Ishikawa (cell line): ENCODE measurements at regions not wholly inside any gene's neighbourhood (a gene's known extent, or its start where the extent isn't known, plus 50 kb on each side); places are given as distances from the start of the nearest gene placed in this dataset.

ENCODE experiments used
- CEBPB ChIP-seq: IDR thresholded peaks from 2 replicates; pipeline ENCODE4 v1.6.1; 2012
- CREB1 ChIP-seq: IDR thresholded peaks from 2 replicates; pipeline ENCODE4 v1.6.1; 2012; ENCODE audit warnings: low read depth
- EGR1 ChIP-seq: IDR thresholded peaks from 2 replicates; pipeline ENCODE4 v1.6.1; 2012
- EP300 ChIP-seq: IDR thresholded peaks from 2 replicates; pipeline ENCODE4 v1.6.1; 2012; ENCODE audit warnings: borderline replicate concordance
- FOXM1 ChIP-seq: IDR thresholded peaks from 2 replicates; pipeline ENCODE4 v1.6.1; 2012; ENCODE audit warnings: low read depth, borderline replicate concordance
- NFIC ChIP-seq: IDR thresholded peaks from 2 replicates; pipeline ENCODE4 v1.6.1; 2012
- RAD21 ChIP-seq: IDR thresholded peaks from 2 replicates; pipeline ENCODE4 v1.6.1; 2012; ENCODE audit warnings: low read depth
- TAF1 ChIP-seq: IDR thresholded peaks from 2 replicates; pipeline ENCODE4 v1.6.1; 2012; ENCODE audit warnings: low read depth, mild to moderate bottlenecking
- TCF12 ChIP-seq: IDR thresholded peaks from 2 replicates; pipeline ENCODE4 v1.6.1; 2012; ENCODE audit warnings: low read depth
- TEAD4 ChIP-seq: IDR thresholded peaks from 2 replicates; pipeline ENCODE4 v1.6.1; 2012
- YY1 ChIP-seq: IDR thresholded peaks from 2 replicates; pipeline ENCODE4 v1.6.1; 2012; ENCODE audit warnings: low read depth
- ZBTB7A ChIP-seq: IDR thresholded peaks from 2 replicates; pipeline ENCODE4 v1.6.1; 2012; ENCODE audit warnings: low read depth
- TF ChIP-seq, protein P1 (sequence below): IDR thresholded peaks from 2 replicates; pipeline ENCODE4 v1.6.1; 2012; ENCODE audit warnings: low read depth, mild to moderate bottlenecking
- TF ChIP-seq, protein P2 (sequence below): IDR thresholded peaks from 2 replicates; pipeline ENCODE4 v1.6.1; 2012
- TF ChIP-seq, protein P3 (sequence below): IDR thresholded peaks from 2 replicates; pipeline ENCODE4 v1.6.1; 2012

DNA sequence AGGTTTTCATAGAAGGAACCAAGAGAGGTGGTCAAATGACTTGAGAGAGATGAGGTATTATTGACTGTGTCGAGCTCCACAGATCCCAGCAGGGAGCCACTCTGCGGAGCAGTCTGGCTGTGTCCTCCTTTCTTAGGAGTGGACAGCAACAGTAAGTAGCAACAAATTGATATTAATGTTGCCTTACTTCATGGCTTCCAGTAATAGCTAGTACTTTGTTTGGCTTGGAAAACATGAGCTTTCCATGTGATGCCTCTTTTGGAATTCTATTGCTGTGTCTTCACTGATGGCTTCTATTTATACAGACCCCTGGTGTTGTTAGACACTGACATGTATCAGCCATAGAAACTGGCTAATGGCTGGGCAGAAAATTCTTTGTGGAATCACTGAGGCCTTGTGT is 531.2 kb upstream of the CCDC196 start:
- TF ChIP-seq YY1 (no peak), EGR1 (no peak), FOXM1 (no peak), CREB1 (no peak), TAF1 (no peak), NFIC (no peak), ZBTB7A (no peak), TCF12 (no peak), EP300 (no peak), TEAD4 (no peak), RAD21 (no peak), CEBPB (no peak)
- TF ChIP-seq, protein P1, sequence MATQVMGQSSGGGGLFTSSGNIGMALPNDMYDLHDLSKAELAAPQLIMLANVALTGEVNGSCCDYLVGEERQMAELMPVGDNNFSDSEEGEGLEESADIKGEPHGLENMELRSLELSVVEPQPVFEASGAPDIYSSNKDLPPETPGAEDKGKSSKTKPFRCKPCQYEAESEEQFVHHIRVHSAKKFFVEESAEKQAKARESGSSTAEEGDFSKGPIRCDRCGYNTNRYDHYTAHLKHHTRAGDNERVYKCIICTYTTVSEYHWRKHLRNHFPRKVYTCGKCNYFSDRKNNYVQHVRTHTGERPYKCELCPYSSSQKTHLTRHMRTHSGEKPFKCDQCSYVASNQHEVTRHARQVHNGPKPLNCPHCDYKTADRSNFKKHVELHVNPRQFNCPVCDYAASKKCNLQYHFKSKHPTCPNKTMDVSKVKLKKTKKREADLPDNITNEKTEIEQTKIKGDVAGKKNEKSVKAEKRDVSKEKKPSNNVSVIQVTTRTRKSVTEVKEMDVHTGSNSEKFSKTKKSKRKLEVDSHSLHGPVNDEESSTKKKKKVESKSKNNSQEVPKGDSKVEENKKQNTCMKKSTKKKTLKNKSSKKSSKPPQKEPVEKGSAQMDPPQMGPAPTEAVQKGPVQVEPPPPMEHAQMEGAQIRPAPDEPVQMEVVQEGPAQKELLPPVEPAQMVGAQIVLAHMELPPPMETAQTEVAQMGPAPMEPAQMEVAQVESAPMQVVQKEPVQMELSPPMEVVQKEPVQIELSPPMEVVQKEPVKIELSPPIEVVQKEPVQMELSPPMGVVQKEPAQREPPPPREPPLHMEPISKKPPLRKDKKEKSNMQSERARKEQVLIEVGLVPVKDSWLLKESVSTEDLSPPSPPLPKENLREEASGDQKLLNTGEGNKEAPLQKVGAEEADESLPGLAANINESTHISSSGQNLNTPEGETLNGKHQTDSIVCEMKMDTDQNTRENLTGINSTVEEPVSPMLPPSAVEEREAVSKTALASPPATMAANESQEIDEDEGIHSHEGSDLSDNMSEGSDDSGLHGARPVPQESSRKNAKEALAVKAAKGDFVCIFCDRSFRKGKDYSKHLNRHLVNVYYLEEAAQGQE: no peak
- TF ChIP-seq, protein P2, sequence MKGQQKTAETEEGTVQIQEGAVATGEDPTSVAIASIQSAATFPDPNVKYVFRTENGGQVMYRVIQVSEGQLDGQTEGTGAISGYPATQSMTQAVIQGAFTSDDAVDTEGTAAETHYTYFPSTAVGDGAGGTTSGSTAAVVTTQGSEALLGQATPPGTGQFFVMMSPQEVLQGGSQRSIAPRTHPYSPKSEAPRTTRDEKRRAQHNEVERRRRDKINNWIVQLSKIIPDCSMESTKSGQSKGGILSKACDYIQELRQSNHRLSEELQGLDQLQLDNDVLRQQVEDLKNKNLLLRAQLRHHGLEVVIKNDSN: no peak
- TF ChIP-seq, protein P3, sequence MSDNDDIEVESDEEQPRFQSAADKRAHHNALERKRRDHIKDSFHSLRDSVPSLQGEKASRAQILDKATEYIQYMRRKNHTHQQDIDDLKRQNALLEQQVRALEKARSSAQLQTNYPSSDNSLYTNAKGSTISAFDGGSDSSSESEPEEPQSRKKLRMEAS: no peak

DNA sequence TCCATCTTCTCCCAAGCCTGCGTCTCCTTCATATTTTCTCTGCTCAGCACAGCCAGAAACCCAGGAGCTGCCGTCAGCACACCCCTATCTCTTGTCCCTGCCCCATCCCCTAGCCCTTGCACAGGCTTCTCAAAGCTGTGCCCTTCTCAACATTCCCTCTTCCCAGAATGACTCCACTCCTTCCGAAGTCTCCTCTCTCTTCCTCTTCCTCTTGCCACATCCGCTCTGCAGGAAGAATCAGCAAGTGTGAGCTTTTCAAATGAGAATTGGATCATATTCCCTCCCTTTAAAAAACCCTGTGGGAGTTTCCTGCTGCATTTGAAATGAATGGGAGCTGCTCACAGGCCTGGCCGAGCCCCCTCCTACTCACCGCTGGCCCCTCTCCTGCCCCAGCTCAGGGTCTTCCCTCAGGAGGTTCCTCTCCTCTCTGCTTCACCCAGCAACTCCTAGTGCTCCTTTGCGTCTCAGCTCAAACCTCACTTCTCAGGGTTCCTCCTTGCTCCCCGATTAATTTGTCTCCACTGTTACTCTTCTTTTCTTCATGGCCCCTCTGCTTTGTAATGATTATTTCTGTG is 528.5 kb upstream of the CCDC196 start:
- TF ChIP-seq TAF1 (no peak), CEBPB (no peak), ZBTB7A (no peak), EP300 (no peak), FOXM1 (no peak), NFIC (no peak), CREB1 (no peak), TCF12 (no peak)
- TF ChIP-seq, protein P3: no peak

DNA sequence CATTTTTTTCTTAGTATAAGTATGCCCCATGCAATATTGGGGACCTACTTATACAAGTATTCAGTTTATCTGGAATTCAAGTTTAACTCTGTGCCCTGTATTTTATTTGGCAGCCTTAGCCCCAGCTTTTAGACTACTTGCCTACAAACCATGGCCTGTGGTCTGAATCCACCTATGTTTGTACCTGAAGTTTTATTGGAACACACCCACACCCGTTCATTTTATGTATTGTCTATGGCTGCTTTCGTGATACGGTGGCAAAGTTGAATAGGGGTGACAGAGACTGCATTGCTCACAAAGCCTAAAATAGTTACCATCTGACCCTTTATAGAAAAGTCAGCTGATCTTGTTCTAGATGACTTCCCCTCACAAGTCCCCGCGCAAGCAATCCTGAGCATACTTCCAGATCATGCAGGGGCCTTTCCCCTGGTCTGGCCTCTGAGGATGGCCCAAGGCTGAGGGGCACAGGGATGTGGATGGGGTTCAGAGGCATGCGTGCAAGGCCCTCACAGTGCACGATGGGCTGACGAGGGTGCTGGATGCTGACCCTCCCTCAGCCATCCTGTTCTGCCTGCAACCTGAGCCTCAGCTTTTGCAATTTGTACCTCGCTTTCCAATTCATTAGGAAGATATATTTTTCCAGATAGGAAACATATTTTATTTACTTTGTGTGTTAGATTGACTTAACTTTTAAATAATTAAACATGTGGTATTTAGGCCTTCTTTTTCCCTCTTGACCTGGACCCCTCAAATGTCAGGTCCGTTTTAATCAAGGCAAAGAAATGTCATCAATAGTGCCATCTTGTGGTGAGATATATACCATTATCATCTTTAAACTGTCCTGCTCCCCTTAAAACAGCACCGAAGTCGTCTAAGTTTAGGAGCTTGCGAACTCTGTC is 527.3 kb upstream of the CCDC196 start:
- TF ChIP-seq EP300: no peak
- peak; percentile 50; the same call in 1 of the 2 replicates for TF ChIP-seq RAD21
- no peak for TF ChIP-seq TAF1

DNA sequence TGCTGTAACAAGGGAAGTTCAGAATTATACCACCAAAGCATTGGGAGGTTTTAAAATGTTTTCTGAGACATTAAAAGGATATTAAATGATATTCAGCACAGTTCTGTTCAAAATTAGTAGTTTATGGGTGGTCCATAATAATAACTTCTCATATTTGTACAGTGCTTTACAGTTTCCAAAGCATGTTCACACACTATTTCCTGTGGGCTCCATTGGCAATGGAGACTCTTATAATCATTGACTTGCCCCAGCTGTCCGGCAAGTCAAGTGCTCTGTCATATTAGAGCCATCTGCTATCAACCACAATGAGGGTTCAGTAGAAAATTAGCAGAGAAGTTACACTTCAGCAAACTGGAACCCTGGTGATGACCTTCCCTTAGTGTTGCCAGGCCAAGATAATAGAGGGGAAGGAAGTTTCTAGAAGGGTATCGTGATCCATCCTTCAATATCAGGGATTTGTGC is 526.6 kb upstream of the CCDC196 start:
- no peak for TF ChIP-seq TAF1
- TF ChIP-seq CEBPB: no peak
- TF ChIP-seq, protein P1: no peak
- no peak for TF ChIP-seq TCF12
- TF ChIP-seq EP300: no peak

DNA sequence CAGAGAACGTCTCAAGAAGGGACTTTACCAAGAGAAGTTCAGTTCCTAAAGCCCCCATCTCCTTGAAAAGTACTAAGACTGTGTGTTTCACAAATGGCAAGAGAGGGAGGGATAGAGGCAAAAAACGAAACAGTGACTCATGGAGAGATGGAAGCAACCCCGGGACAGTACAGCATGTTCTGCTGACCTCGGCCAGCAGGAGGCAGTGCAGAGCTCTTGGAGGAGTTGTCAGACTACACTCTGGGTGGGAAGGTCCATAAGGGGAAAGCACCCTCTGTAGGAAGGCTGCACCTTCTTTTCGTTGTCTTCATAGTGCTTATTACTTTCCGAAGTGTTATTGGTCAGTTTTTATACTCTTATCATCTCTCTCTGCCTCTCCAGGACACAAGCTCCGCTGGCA is 525.2 kb upstream of the CCDC196 start:
- TF ChIP-seq RAD21: peak; percentile 49
- TF ChIP-seq, protein P1: no peak
- TF ChIP-seq EGR1: no peak
- TF ChIP-seq, protein P3: no peak
- no peak for TF ChIP-seq EP300
